Activated CD4-positive, alpha-beta T cell treated with anti-CD3 and anti-CD28 coated beads, Interleukin-2, Interleukin-6, amounts not matched to agents 100 ng/mL and 50 ng/mL, durations not matched to agents 16 hours and 8 hours (primary cell): ENCODE measurements at regions not wholly inside any gene's neighbourhood (a gene's known extent, or its start where the extent isn't known, plus 50 kb on each side); places are given as distances from the start of the nearest gene placed in this dataset.

Experiments
- DNase-seq: peaks from one replicate; pipeline ENCODE4 v3.0.0-alpha.2; 2020

DNA sequence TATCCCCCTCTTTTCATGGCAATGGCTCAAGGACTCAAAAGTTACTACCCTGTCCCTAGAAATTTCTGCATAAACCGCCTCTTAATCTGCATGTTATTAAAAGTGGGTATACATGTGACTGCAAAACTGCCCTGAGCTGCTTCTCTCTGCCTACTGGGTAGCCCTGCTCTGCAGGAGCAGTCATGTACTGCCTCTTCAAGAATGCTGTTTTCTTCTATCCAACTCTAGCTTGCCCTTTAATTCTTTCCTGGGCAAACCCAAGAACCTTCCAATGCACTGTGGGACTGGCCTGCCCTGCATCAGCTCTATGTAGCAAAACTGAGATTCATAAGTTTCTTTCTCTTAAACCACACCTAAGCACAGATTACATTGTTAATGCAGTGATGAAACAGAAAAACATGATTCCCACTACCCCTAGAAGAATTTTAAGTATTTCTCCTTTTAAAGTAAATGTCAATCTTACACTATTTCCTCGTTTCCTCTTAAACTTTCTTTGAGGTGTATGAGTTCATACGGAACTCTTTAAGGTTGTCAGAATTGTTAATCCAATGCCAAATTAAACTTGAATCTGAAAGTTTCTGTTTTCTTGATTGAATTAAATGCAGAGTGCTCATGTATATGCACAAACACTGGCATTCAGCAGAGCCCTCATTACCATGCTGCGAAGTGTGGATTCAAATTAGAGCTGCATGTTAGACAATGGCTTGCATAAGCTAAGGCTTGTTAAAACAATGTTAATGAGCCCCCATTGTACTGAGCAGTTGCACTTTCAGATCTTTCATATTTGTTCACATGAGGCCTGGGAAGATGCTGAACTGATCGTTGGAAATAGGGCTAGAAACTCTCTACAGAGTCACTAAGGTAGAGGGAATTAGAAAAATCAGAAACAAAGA, 669.9 kb upstream of the PCDH20 start:
- no peak for DNase-seq

DNA sequence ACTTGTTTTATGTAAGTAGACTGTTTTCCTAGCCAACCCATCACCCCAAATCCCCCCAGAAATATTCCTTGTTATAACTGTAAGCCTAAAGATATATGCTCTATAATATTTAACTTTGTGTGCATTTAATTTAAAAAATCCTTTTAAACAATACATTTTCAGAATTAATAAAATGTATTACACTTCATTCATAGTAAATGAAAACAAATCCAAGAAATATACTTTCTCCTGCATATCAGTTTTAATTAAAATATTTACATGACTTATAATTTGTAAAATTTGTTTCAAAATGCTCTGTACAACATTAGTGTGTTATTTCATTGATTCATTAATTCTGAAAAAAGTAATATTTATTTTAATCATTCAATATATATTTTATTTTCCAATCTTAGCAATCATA, 669.1 kb upstream of the PCDH20 start:
- DNase-seq, result no peak

DNA sequence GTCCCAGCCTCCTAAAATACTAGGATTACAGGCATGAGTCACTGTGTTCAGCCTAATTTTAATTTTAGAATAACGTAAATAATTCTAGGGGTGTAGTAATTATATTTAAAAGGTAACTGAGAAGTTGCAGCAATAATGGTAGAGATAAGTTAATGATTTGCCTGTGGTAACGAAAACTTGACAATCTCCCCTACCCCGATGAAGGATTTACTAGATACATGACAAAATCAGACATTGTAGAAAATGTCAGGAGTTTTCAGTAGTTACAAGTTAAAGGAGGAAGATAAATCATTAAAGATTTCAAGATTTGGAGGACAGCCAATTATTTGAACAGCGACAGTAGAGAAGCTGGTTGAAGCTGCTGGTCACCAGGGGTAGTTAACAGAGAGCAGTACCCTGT, 652.2 kb upstream of the PCDH20 start:
- DNase-seq, result no peak

DNA sequence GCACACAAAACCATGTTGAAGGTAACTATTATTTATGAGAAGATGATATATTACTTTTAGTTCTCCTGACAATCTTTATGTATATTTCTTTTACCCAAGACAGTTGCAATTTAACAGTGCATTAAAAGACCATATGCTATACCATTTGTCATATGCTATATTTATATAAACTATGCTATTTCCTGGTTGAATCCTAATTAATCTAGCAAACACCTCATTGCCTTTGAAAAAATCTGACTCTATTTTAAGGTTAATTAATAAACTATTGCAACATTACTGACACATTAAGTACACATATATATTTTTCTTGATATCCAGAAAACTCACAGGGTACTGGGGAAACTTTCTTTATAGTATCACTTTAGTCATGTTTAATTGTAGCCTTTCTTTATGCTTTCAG, 649.4 kb upstream of the PCDH20 start:
- no peak for DNase-seq

DNA sequence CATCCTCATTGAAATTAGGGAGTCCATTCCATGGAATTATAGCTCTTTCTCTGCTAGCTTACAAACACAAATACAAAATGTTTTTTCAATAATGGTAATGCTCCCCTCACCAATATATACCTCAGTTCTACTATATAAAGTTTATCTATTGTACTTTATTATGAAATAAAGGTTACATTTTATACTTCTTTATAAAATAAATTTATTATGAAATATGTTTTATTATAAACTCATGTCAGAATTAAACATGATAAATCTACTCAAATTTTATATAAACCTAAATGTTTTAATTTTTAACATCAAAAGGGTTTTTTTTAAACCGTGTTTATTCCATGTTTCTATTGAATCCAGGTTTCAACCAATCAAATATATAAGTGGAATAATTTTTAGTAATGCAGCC, 646.1 kb upstream of the PCDH20 start:
- no peak for DNase-seq

DNA sequence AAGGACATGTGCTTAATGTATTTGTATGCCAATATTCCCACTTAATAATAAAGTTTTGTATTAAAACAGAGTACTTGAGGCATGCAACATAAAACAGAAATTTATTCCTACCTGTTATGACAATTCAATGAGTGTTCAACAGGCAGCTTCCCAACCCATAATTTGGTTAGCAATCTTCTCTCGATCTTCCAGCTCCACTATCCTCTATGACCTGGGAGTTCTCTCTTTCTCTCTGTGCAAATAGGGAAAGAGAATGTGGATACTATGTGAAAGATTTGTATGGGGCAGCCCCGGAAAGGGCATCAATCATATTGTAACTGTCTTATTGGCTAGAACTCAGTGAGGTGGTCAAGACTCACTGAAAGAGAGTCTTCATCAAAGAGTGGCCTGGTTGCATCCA, 644.9 kb upstream of the PCDH20 start:
- no peak for DNase-seq

DNA sequence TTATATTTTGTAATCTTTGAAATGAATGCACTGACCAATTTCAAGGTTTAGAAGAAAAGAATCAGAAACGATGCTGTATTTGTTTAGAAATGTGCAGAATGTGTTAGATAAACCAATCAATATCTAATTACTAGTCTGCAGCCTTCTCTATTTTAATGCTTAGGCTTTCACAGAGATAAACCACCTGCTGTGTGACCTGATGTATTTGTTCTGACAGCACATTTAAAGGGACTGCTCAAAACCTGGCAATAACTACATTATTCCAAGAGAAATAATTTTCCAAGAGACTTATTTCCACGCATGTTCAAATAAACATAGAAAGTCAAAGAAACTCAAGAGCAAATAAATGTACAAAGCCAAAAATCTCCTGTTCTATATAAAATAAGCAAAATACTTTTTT, 641.6 kb upstream of the PCDH20 start:
- no peak for DNase-seq

GRCh38 chr13:62049992-62050391, 634.3 kb upstream of the PCDH20 start:
- no peak for DNase-seq

DNA sequence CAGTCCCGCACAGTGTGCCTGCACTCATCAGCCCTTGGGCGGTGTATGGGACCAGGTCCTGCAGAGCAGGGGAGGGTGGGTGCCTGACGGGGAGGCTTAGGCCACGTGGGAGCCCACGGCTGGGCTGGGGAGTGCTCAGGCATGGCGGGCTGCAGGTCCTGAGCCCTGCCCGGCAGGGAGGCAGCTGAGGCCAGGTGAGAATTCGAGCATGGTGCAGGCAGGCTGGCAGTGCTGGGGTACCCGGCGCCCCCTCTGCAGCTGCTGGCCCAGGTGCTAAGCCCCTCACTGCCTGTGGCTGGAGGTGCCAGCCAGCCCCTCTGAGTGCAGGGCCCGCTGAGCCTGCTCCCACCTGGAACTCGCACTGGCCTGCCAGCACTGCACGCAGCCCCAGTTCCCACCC, 630.9 kb upstream of the PCDH20 start:
- no peak for DNase-seq

DNA sequence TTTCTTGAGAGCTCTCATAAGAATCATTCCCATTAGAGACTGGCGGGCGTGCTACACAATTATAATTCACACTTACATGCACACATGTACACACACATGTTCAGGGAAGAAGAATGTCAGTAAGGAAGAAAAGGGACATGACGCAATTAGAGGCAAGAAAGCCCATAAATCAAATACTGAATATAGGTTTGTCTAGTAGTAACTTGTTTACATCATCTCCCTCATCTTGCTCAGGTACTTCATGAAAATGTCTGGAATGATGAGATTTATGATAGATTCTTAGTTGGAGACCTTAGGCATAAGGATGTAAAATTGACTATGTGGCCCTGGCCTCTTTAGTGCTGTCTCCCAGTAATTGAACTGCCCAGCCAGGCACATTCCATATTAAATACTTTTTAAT, 628.0 kb upstream of the PCDH20 start:
- DNase-seq, result no peak

GRCh38 chr13:62040806-62041205, 625.2 kb upstream of the PCDH20 start:
- no peak for DNase-seq

DNA sequence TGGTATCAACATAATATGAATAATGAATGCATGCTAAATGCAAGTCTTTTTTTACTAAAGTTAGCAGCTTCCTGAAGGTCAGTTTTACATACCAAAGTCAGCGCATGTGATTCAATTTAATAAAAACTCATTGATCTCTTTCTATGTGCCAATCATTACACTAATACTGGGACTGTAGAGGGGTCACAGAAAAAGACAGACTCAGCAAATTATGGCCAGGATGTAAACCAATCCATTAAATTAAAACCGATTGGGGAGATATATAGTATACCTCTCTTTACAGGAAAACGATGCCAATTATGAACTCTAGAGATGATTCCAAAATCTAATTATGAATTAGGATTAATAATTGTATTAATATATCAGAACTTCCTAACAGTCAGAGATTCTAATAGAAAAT, 624.4 kb upstream of the PCDH20 start:
- DNase-seq, result no peak

- DNase-seq, result peak; percentile 45
Observed at GRCh38 chr13:62038214-62038613, 622.6 kb upstream of the PCDH20 start.

DNA sequence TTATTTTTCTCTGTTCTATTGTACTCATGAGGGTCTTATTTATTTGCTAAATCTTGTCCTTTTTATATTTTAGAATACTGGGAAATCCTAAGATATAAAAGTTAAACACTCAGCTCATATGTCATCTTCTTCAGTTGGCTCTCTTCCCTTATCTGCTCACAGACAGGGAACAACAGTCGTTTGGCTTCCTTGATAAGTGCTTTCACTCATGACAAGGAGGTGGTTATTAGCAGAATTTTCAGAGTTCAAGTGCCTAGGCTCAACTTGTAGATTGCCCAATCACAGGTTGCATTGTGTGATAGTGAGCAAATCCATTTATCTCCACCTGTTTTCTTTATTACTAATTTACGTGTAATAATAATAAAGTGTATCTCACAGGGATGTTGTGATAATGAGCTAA, 620.3 kb upstream of the PCDH20 start:
- DNase-seq, result no peak

DNA sequence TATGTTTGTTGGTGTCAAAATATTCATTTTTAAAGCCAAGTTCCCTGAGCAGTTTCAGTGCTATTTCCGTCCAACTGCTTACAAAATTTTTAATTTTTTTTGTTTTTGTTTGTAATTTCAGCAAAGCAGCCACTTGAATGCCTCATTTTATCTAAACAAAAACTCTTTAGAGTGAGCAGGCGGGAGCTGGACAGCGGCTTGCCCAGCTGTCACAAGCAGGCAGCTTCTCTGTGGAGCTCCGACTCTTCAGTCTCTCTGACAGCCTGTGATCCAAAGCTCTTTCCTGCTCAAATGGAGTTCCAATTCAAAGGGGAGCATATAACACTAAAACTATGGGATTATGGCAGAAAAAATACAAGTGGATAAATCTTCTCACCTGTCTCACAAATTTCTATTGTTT, 618.3 kb upstream of the PCDH20 start:
- DNase-seq, result no peak

DNA sequence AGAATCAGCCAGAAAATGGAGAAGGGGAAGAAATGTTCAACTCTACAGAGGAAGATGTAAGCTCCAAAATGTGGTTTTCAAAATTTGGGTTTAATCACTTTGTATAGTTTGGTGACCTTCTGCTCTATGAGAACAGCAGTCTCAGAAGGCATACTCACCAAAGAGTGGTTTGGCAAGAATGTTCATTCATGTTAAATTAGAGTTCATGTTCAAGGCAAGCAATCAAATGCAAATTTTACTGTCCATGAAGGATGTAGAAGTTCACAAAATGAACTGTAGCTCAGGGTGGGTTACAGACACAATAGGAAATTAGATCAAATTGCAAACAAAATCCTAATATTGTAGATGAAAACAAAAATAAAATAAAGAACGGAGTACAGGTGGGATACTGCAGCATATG, 606.7 kb upstream of the PCDH20 start:
- DNase-seq, result no peak

DNA sequence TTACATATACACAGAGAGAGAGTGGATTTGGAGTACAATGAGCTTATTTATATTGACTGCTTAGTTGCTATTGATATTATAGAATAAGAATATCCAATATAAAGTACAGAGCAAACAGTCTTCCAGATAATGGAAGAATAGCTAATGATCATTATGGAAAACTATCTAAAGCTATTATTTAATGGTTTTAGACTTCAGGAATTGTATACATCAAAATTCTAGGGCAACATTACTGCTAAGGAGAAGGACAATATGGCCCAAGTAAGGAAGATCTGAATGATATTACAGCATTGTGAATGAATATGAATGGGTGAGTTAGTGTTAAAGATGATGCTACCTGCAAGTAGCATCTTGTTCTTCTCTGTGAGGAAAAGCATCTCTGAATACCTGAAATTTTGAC, 604.2 kb upstream of the PCDH20 start:
- DNase-seq, result no peak

GRCh38 chr13:62014299-62014698, 598.6 kb upstream of the PCDH20 start:
- DNase-seq, result no peak

DNA sequence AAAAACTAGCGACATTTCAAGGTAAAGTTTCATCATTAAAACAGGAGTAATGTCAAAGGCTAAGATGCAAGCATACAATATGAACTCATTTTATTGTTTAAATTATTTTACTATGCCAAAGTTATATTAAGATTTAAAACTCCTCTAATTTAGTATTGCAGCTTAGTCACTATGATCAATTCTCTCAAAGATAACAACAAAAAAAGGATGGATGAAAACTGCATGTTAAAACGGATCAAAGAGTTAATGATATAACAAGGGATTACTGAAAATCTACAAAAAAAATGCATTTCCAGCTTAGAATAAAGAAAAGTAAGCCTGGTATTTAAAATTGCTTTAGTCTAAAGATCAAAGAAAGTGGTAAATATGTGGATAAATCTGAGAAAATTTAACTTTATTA, 587.8 kb upstream of the PCDH20 start:
- no peak for DNase-seq

- DNase-seq, result no peak
Observed at GRCh38 chr13:61994174-61994573, 578.5 kb upstream of the PCDH20 start.

- no peak for DNase-seq
Observed at GRCh38 chr13:61989978-61990377, 574.3 kb upstream of the PCDH20 start.

GRCh38 chr13:61988810-61989209, 573.2 kb upstream of the PCDH20 start:
- no peak for DNase-seq

DNA sequence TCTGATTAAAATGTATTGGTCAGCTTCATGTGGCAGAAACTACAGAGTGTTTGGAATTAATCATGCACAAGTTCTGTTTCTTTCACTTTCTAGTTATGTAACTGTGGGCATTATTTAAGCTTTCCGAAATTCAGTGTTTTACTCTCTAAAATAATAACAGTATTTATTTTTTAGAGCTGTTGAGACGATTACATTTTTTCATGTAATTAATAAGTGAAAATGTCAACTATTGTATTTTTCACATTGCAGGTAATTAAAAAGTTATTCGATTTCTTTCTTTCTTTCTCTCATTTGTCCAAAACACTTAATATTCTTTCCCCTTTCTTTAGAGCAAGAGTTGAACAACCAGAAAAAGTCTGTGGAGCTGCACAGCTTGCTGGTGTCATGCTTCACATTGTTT, 559.4 kb upstream of the PCDH20 start:
- no peak for DNase-seq

GRCh38 chr13:61965756-61966155, 550.1 kb upstream of the PCDH20 start:
- no peak for DNase-seq

DNA sequence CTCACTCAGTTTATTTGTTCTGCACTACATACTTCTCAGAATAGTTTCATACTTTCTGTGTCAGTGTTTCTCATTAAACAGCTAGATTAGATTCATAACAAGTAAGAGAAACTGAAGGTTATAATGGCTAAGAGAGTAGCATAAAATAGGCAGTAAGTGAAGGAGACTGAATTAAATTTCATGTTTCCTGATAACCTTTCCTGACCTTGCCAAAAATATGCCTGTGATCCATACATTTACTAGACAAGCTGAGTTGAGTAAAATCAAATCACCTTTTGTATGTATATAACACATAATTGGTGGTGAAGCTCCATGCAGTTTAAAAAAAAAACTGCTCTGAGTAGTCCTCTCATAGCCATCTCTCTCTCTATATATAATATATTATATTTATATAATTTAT, 545.3 kb upstream of the PCDH20 start:
- no peak for DNase-seq
